ENCODE measurements at regions not wholly inside any gene's neighbourhood (a gene's known extent, or its start where the extent isn't known, plus 50 kb on each side); places are given as distances from the start of the nearest gene placed in this dataset.

DNA sequence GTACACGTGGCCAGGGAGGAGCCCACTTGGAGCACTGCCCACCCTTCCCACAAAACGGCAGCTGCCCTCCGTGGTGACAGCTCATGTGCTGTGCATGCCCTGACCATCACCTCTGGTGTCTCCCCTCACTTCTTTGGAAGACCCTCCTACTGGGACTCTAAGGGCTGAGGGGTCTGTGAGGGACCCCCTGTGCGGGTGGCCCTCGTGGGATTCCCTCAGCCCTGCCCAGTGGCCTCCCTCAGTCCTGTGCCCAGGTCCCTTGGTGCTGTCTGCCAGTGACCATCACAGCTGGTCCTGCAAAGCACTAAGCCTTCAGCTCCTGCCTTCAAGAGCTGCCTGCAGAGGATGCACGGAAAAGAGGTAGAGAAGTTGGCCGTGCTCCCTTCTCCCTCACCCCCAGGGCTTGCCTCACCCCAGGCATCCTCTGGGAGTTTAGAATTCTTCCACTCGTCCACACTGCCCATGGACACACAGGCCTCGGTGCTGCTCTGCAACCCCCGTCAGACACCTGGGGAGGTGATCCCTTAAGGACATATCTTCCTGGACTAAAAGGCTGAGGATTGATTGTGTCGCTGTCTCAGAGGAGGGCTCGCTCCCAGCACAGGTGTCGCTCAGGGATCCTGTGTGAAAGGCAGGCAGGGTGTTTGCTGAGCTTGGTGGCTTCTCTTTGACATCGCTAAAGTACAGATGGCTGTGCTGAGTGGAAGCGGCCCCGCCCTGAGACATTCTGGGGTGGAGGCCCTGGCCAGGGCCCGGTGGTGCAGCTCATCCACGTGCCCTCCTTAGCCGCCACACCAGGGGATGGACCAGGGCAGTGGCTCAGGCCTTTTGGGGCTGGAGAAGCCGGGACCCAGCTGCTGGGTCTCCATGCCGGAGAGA, 119.5 kb upstream of the FRMD1 start:
- H3K4me3 ChIP-seq, result no peak overlapping the region
- H3K27ac ChIP-seq, result no peak overlapping the region
- DNase-seq (ENCODE audit: low spot score), result no peak
- TF ChIP-seq, protein P1, sequence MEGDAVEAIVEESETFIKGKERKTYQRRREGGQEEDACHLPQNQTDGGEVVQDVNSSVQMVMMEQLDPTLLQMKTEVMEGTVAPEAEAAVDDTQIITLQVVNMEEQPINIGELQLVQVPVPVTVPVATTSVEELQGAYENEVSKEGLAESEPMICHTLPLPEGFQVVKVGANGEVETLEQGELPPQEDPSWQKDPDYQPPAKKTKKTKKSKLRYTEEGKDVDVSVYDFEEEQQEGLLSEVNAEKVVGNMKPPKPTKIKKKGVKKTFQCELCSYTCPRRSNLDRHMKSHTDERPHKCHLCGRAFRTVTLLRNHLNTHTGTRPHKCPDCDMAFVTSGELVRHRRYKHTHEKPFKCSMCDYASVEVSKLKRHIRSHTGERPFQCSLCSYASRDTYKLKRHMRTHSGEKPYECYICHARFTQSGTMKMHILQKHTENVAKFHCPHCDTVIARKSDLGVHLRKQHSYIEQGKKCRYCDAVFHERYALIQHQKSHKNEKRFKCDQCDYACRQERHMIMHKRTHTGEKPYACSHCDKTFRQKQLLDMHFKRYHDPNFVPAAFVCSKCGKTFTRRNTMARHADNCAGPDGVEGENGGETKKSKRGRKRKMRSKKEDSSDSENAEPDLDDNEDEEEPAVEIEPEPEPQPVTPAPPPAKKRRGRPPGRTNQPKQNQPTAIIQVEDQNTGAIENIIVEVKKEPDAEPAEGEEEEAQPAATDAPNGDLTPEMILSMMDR (IDR thresholded peaks at IDR 0.05), result no peak
- ATAC-seq (ENCODE audit: insufficient number of reproducible peaks, low FRiP score, low read depth), result no peak
- no peaks in the 10 kb centered on the region for H3K27me3 ChIP-seq (replicated peaks; ENCODE audit: insufficient read depth)
- no peaks in the 10 kb centered on the region for H3K4me1 ChIP-seq (ENCODE audit: control insufficient read depth in 1 of 2, low read depth in 2 of 2)
- no peaks in the 10 kb centered on the region for H3K9me3 ChIP-seq
- H3K36me3 ChIP-seq, result no peaks in the 10 kb centered on the region

DNA sequence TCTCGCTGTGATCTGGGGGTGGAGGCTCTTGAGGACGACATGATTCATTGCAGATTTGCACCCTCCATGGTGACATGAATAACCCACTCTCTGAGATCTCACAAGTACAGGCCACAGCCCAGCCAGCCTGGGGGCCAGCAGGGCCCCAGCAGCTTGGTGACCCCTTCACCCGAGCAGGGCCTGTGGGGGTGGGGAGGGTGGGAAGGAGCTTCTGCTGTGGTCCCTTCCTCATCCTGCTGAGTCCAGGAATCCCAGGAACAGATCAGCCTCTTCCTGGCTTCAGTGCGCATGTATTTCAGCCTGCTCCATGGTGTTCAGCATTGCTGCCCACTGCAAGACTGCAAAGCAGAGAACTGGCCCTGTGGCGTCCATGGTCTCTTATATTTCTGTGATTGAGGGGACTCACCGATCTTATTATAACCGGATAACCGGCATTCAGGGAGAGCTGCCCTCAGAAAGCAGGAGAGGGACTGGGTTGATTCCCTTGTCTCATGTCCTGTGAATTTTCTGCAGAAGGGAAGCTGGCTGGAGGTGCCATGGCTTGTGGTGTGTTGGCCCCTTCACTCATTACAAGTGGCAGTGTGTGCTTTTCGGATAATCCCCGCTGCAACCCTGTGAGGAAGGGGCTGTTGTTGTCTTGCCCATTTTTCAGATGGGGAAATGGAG, 118.8 kb upstream of the FRMD1 start:
- DNase-seq (ENCODE audit: low spot score), result no peak

DNA sequence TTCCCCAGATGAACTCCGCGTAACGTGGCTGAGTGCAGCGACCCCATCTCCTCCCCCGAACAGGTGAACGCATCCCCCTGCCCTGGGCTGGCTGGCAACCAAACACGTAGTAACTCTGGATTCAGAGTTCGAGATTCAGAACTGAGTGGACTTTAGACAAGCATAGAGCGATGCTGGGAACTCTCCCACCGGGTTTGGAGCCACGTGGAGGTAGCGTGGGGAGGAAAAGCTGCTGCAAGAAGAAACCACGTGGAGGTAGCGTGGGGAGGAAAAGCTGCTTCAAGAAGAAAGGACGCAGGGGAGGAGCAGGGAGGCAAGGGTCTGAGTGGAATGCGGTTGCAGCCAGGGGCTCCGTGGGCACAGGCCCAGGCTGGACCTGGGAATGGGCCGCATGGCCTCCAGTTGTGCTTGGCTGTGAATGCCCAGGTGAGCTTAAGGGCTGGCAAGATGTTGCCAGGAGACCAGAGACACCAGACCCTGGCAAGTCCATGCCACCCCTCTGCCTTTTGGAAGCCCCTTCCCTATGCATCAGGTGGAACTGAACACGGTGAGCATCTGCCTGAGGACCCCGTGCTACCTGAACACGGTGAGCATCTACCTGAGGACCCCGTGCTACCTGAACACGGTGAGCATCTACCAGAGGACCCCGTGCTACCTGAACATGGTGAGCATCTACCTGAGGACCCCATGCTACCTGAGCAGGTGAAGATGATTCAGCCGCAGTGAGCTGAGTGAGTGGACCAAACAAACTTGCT, 118.0 kb upstream of the FRMD1 start:
- Histone ChIP-seq H3K4me3 (no peak overlapping the region), H3K36me3 (no peaks in the 10 kb centered on the region), H3K27ac (no peak overlapping the region), H3K9me3 (no peaks in the 10 kb centered on the region), H3K4me1 (ENCODE audit: control insufficient read depth in 1 of 2, low read depth in 2 of 2) (no peaks in the 10 kb centered on the region), H3K27me3 (replicated peaks; ENCODE audit: insufficient read depth) (no peaks in the 10 kb centered on the region)
- ATAC-seq (ENCODE audit: insufficient number of reproducible peaks, low FRiP score, low read depth) (no peak), DNase-seq (ENCODE audit: low spot score) (no peak)
- TF ChIP-seq, protein P1 (IDR thresholded peaks at IDR 0.05), result no peak

More for the DNA sequence above, 118.8 kb upstream of the FRMD1 start:
- no peaks in the 10 kb centered on the region for H3K4me1 ChIP-seq (ENCODE audit: control insufficient read depth in 1 of 2, low read depth in 2 of 2)
- no peak overlapping the region for H3K4me3 ChIP-seq
- H3K27me3 ChIP-seq (replicated peaks; ENCODE audit: insufficient read depth), result no peaks in the 10 kb centered on the region
- H3K27ac ChIP-seq, result no peak overlapping the region
- H3K36me3 ChIP-seq, result no peaks in the 10 kb centered on the region
- H3K9me3 ChIP-seq, result no peaks in the 10 kb centered on the region
- ATAC-seq (ENCODE audit: insufficient number of reproducible peaks, low FRiP score, low read depth), result no peak
- TF ChIP-seq, protein P1 (IDR thresholded peaks at IDR 0.05), result no peak

DNA sequence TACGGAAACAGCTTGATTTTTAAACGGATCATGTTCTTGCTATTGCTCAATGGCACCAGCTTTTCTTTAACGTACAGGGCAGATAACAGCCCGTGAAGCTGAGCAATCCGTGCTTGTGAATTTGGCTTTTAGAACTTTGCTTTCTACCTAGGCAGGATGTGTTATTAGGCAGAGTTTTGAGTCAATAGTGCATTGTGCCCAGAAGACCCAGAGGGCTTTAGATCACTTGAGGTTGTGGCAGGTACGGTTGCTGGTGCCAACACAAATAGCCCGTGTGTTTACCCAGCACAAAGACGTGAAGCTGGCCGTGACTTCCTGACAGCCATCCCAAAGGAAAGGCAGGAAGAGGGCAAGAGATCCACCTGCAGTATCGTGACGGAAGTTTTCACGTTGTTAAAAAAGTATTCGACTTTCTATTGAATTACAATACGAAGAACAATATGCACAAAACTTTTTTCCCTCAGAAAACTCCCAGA, 117.4 kb upstream of the FRMD1 start:
- Histone ChIP-seq H3K4me1 (ENCODE audit: control insufficient read depth in 1 of 2, low read depth in 2 of 2) (no peaks in the 10 kb centered on the region), H3K4me3 (no peak overlapping the region), H3K9me3 (no peaks in the 10 kb centered on the region), H3K36me3 (no peaks in the 10 kb centered on the region), H3K27me3 (replicated peaks; ENCODE audit: insufficient read depth) (no peaks in the 10 kb centered on the region), H3K27ac (no peak overlapping the region)
- DNase-seq (ENCODE audit: low spot score) (no peak), ATAC-seq (ENCODE audit: insufficient number of reproducible peaks, low FRiP score, low read depth) (no peak)
- TF ChIP-seq, protein P1 (IDR thresholded peaks at IDR 0.05), result no peak

DNA sequence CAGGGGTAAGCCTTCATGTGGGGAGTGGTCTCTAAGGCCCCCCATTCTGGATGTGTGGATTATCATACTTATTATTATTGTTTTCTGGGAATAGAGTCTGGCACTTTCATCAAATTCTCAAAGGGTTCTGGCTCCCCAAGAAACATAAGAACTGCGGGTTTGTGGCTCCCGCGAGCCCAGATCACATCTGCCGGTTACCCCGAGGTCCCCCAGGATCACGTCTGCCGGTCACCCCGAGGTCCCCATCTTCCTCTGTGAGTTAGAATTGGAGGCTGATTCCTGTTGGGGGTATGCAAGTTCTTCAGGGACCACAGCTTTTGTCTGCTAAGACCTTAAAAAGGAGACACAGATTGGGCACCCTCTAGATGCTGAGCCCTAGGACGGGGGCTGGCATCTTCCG, 116.7 kb upstream of the FRMD1 start:
- Histone ChIP-seq H3K4me1 (ENCODE audit: control insufficient read depth in 1 of 2, low read depth in 2 of 2) (no peaks in the 10 kb centered on the region), H3K36me3 (no peaks in the 10 kb centered on the region), H3K27ac (no peak overlapping the region), H3K27me3 (replicated peaks; ENCODE audit: insufficient read depth) (no peaks in the 10 kb centered on the region), H3K4me3 (no peak overlapping the region), H3K9me3 (no peaks in the 10 kb centered on the region)
- no peak for ATAC-seq (ENCODE audit: insufficient number of reproducible peaks, low FRiP score, low read depth)
- TF ChIP-seq, protein P1 (IDR thresholded peaks at IDR 0.05), result no peak
- no peak for DNase-seq (ENCODE audit: low spot score)
